A204.1 (cell line): ENCODE measurements at regions not wholly inside any gene's neighbourhood (a gene's known extent, or its start where the extent isn't known, plus 50 kb on each side); places are given as distances from the start of the nearest gene placed in this dataset.
"Not testable (repeated sequence)": the region's sequence is repeated elsewhere in the genome, so short reads cannot be mapped to it uniquely, and the experiment has no call there.

ENCODE experiments used
- FAIRE-seq: peaks from 2 replicates; lab custom pipeline; 2012; peaks lifted over from hg19 to GRCh38; lab: Jason Lieb, UNC

DNA sequence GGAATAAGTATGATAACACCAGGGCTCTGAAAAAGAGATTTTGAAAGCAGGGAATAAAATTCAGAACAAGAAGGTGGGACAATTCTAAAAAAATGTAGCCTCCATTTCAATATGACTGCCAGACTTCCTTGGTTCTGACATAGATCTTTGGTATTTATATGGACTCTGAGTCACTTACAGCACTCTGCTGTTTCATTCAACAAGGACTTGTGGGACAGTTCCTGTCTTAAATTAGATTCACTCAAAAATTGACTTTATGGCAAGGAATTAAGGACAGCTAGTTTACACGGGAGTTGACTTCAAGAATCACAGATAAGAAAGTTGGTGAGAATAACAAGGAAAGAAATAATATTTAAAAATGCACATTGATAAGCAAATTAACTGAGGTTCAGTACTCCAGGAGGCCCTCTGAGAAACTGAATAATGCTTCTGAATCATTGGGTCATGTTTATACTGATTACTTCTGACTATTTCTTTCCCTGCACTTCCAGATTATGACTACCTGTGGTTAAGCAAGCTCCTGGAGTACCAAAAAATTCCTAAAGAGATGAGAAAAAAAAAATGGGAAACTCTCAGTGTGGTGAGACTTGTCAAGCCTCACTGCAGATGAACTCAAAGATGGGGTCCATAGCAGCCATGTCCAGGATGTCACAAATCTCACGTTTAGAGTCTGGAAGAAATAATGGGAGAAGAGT is 828.3 kb upstream of the PIK3C3 start:
- no peak for FAIRE-seq

DNA sequence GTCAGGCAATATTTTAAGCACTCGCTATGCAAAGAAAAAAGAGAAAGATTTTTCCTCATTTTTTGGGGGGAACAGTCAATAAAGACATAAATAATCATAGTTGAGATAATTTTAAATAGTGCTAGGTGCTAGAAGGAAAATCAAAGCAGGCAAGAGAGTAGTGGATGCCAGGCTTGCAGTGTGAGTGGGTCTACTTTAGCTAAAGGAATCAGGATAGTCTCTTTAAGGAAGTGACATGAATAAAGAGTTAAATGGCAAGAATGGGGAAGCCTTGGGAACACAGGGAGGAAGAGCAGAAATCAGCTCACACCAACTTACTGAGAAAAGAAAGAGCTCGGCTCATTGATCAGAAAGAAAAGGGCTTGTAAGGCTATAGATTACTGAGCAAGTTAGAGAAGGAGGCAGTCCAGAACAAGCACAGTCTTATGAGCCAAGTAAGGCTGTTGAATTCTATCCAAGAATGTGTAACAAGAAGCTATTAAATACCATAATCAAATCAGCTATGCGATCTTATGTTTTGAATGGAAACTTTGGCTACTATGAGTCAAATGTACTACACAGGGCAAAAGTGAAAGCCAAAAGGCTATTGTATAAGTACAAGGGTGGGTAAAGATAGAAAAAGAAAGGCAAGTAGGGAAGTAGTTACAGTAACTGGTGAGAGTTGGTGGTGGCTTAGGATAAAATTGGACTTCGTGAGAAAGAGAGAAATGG is 833.8 kb upstream of the PIK3C3 start:
- FAIRE-seq: no peak

DNA sequence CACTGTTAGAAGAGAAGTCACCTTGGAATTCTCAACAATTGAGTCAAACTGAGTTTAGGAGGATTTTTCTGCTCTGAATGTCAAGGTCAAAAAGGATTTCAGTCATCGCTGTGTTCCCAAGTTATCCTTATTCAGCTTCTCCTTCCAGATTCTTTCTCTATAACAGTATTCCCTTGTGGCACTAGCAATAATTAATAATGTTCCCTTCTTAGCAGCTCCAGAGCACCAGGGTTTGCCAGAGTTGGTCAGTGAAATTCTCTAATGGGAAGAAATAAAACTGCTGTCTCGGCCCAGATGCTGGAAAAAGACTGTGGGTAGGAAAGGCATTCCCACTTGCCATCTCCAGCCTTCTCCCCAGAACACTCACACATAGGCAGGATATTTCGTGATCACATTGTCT is 836.0 kb upstream of the PIK3C3 start:
- no peak for FAIRE-seq

DNA sequence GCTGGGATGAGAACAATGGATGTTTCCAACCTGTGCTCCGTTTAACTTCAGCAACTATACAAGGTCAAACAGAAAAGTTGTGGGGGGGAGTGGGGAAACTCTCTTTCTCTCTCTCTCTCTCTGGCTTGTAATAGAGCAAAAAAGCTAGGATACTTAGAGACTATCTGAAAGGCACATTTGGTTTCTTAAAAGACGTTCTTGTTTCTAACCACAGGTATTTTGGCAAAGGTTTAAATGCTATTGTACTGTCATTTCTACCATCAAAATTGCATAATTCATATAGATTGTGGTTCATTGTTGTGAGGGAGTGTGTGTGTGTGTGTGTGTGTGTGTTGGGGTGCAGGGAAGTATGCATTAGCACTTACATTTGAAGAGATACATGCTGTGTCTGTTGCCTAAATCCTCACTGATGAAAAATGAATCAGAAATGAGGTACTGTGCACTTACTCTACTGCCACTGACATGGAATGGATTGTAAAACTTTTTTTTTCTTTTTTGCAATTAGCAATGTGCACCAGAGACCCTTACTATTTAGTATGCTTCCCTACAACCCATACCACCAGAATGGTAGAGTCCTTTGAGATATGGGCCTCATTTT is 841.0 kb upstream of the PIK3C3 start:
- no peak for FAIRE-seq

DNA sequence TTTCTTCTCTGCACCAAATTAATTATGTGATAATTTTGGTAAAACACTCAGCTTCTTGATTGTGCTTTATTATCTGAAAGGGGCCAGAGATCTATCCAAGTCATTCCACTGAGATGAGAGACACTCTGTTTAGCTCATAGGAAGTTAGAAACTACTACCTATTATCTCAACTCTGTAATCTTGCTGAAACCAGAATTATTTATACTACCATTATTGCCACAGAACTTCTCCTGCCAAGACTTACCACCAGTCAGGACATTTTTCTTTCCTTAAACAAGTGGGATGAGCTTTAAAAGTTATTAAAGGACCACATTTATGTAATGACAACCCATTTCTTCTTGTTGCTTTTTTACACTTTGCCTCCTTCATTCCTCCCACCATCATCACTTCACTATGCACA is 855.6 kb upstream of the PIK3C3 start:
- FAIRE-seq: no peak

- no peak for FAIRE-seq
Observed at GRCh38 chr18:41096504-41096903, 858.5 kb upstream of the PIK3C3 start.

DNA sequence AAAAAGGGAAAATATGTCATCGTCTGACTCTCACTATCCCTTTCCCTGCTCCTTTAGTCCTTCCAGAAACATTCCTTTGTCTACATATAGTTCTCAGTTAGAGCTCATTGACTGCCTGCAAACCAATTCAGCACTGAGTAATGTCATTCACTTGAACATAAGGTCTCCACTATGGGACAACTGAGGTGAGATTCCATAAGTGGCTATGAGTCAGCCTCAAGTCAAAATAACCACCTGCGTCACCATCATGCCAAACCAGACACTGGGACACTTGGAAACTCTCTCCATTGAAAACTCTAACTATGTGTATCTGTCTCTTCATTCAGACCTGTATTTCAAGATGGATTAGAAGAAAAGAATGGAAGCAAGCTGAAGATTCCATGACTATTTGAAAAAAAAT is 878.0 kb upstream of the PIK3C3 start:
- FAIRE-seq: no peak

DNA sequence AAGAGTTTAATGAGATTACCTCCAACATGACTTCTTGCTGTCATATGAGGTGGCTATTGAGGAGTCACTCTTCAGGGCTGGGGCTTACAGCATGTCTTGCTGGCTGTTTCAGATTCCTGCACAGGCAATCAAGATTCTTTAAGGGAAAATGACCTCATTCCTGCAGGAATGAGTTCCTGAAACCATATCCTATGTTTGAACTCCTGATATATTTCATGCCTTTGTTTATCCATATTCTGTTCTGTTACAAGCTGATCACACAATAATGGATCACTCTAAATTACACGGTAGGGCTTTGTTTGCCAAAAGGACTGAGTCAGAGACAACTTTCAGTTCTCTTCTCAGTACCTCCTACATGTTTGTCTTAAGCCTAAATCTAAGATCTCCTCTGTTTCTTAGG is 879.8 kb upstream of the PIK3C3 start:
- no peak for FAIRE-seq

DNA sequence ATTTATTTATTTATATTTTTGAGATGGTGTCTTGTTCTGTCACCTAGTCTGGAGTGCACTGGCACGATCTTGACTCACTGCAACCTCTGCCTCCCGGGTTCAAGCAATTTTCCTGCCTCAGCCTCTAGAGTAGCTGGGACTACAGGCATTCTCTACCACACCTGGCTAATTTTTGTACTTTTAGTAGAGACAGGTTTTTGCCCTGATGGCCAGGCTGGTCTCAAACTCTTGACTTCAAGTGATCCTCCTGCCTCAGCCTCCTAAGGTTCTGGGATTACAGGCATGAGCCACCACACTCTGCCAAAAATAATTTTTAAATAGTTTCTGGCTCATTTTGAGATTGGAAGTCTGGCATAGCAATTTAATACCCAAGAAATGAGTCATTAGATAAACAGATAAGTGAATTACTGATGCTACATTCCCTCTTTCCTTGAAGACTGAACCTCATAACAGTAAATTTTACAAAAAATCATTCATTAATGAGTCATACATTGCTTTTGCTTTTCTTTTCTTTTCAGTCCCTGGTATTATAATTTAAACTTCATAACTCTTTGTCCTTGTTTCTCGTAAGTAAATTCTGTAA is 881.6 kb upstream of the PIK3C3 start:
- no peak for FAIRE-seq

DNA sequence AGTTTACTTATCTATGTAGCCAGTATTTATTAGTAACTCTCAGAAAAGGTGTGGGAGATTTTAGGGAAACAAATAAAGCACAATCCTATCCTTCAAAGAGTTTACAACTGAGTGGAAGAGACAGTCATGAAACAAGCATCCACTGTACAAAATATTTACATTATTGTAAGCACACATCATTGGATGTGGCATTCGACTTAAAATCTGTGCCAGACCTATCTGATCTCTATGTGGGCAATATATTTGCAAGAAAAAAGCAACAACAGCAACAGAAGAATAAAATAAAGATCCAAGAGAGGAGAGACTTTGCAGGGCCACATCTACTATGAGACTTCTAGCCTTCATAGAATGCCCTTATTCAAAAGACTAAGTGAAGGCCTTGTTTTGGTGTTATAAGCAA is 882.1 kb upstream of the PIK3C3 start:
- FAIRE-seq: no peak

GRCh38 chr18:41071826-41072225 is 883.2 kb upstream of the PIK3C3 start:
- no peak for FAIRE-seq

GRCh38 chr18:41069167-41069566 is 885.9 kb upstream of the PIK3C3 start:
- FAIRE-seq: no peak

GRCh38 chr18:41064916-41065315 is 890.1 kb upstream of the PIK3C3 start:
- no peak for FAIRE-seq

DNA sequence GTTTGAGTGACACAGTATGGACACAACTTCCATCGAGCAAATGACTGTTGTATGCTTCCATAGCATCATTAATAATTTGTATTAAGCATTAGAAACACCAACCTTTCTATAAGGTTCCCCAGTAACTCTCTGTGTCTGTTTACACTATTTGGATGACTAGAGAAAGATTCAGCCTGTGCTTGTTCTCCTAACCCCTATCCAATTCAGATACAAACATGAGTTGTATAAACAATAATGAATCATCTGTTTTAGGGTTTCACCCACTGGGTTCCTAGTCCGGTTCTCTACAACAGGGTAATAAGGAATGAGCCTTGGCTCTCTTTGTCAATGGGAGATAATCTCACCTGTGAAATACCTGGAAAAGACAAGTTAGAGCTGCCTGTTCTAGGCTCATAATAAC is 894.1 kb upstream of the PIK3C3 start:
- FAIRE-seq: no peak

DNA sequence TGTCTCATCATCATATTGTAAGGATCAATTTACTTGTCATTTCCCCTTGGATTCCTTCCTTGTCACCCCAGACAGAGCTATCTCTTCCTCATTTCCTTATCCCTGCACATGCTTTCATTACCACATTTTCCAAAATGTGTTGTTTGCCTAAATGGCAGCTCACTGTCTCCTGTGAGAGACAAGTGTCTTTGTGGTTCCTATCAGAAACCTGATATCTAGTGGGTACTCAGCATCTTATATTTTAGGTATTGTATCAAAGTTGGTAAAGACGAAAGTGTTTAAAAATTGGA is 896.0 kb upstream of the PIK3C3 start:
- FAIRE-seq: no peak

DNA sequence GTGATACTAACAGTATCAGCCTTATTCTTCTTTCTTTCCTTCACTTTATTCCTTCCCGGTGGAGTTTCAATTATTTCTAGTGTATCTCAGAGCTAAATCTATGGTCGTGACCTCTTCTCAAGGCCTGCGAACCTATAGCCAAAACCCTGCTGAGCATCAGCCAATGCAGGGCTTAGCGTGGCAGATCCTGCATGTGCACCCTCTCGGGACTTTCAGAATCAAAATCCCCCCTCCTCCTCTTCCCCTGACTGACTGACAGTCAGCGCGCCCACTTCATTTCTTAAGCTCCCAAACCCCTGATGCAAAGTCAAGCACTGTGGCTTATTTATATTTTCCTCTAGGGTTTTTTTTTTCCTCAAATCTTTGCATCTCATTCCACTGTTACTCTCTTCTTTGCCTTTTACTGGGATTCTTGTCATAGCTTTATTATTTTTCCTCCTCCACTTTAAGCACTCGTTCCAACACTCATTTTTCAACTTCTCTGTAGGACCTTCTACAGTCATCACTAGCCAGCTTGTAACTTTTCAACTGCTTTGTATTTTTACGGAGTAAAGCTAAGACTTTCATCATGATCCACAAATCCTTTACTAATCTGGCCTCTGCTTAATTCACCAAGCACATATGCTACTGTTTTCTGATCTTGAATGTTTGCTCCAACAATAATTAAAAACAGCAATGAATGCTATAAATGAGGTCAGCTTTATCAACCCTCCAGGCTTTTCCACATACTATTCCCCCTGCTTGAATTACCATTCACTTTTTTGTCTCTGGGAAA is 896.5 kb upstream of the PIK3C3 start:
- no peak for FAIRE-seq

DNA sequence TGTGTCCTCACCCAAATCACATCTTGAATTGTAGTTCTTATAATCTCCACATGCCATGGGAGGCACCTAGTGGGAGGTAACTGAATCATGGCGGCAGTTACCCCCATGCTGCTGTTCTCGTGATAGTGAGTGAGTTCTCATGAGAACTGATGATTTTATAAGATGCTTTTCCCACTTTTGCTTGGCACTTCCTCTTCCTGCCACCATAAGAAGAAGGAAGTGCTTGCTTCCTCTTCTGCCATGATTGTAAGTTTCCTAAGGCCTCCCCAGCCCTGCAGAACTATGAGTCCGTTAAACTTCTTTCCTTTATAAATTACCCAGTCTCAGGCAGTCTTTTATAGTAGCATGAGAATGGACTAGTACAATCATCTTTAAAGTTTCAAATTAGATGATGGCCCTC is 902.4 kb upstream of the PIK3C3 start:
- no peak for FAIRE-seq

GRCh38 chr18:41046250-41046649 is 908.8 kb upstream of the PIK3C3 start:
- FAIRE-seq: not testable (repeated sequence)

DNA sequence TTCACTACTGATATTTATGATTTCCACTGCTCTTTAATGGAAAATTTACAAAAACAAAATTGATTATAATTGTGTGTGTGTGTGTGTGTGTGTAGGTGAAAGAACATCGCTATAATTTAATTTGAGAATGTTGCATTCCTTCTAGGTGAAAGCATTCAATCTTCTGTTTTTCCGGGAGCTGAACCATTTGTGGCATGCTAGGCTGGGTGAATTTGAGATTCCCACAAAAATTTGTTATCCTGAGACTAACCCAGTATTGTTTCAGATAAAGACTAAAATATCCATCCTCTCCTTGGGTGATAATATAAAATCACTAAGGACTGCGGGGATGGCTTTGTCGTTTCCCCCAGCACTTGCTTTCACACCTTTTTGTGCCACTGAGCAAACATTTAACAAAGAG is 911.2 kb upstream of the PIK3C3 start:
- FAIRE-seq: no peak

DNA sequence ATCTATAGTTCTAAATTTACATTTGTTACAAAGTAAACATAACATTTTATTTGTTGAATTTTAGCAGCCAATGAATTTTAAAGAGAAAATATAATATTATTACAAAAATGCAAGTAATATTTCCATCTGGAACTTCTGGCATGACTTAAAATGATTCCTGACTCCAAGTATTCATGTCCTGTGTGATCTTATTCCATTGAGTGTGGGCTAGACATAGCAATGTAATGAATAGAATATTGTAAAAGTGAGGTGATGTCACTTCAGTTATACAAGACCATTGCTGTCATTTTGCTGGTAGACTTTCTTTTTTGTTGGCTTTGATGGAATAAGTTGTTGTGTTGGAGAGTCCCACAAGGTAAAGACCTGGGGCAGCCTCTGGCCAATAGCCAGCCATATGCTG is 912.2 kb upstream of the PIK3C3 start:
- no peak for FAIRE-seq

DNA sequence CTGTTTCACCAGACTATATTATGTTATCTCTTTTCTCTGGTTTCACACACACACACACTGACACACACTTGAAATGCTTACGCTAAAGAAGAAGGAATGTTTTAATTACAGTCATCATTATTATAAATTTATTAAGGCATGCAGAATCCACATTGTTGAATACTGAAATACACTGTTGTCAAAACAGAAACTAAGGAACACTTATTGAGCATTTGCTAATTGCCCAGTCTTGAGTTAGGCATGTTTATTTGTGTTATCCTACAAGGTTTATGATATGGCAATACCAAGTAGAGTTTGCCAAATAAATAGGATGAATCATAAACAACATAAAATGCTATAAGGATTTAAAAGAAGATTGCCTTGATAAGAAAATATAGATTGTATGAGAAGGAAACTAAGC is 917.0 kb upstream of the PIK3C3 start:
- no peak for FAIRE-seq

DNA sequence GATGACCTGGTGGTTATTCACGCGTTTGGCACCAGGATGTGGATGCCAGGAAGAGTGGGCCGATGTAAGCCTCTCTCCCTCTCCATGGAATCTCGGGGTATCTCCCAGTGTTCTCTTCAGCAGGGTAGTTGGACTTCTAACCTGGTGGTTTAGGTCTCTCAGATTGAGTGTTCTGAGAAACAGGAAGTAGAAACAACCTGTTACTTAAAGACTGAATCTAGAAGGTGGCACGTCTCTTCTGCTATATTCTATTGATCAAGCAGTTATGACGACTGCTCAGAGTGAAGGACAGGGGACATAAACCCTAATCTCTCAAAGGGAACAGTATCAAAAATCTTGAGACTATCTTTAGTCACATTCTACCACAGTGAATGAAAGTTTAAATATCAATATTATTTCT is 918.7 kb upstream of the PIK3C3 start:
- FAIRE-seq: no peak

GRCh38 chr18:41034413-41034812 is 920.6 kb upstream of the PIK3C3 start:
- no peak for FAIRE-seq
